Calu3 (cell line): ENCODE measurements at regions not wholly inside any gene's neighbourhood (a gene's known extent, or its start where the extent isn't known, plus 50 kb on each side); places are given as distances from the start of the nearest gene placed in this dataset.

Experiments
- BruUV-seq: library from RNA; stranded (reverse); fragments of 400-500 nt; replicated peaks from 2 replicates; lab custom pipeline; 2021; lab: Mats Ljungman, UMichigan
- CTCF ChIA-PET: fragments of 300-600 bp; sonication (Branson Sonifier 250); formaldehyde crosslinking; loops from one replicate; lab custom pipeline; 2022; ENCODE audit warnings: antibody characterized with exemption; lab: Charles Lee
- DNase-seq: peaks from one replicate; pipeline ENCODE4 v3.0.0; 2022
- H3K27ac Mint-ChIP-seq: one replicate; pipeline ENCODE4 v1.8.0; 2022; ENCODE audit warnings: mixed read lengths; ENCODE audit not compliant: unreplicated experiment
- H3K27me3 Mint-ChIP-seq: one replicate; pipeline ENCODE4 v1.8.0; 2022; ENCODE audit warnings: mixed read lengths; ENCODE audit not compliant: unreplicated experiment
- H3K36me3 Mint-ChIP-seq: one replicate; pipeline ENCODE4 v1.8.0; 2022; ENCODE audit warnings: mild to moderate bottlenecking, moderate library complexity, mixed read lengths; ENCODE audit not compliant: insufficient read depth, unreplicated experiment
- H3K4me1 Mint-ChIP-seq: one replicate; pipeline ENCODE4 v1.8.0; 2022; ENCODE audit warnings: mild to moderate bottlenecking, low read depth, mixed read lengths; ENCODE audit not compliant: unreplicated experiment
- H3K4me3 Mint-ChIP-seq: one replicate; pipeline ENCODE4 v1.8.0; 2022; ENCODE audit warnings: mild to moderate bottlenecking, low read depth, moderate library complexity, mixed read lengths; ENCODE audit not compliant: unreplicated experiment
- H3K9me3 Mint-ChIP-seq: one replicate; pipeline ENCODE4 v1.8.0; 2022; ENCODE audit warnings: low read depth, mixed read lengths; ENCODE audit not compliant: unreplicated experiment
- CTCF ChIP-seq: fragments of 200-600 bp; IDR thresholded peaks from one replicate; pipeline ENCODE4 v1.8.0; 2022; ENCODE audit warnings: antibody characterized with exemption; ENCODE audit not compliant: unreplicated experiment
- intact Hi-C: fragments of 100-400 bp; cut with micrococcal nuclease; formaldehyde crosslinking; loops from one replicate; pipeline ENCODE4 v1.10.0; 2022; ENCODE audit not compliant: unreplicated experiment

GRCh38 chr10:121267236-121268003 is 330.8 kb downstream of the FGFR2 start:
- CTCF ChIA-PET: interaction anchor here (0.6 kb wide), 1 partner anchor 15 kb away, joined by 3 read pairs; no protein-coding TSS in a partner anchor
- peaks cover 2% of the 10 kb centered on the region for H3K9me3 Mint-ChIP-seq
- no peak for DNase-seq
- no peak overlapping the region for H3K4me3 Mint-ChIP-seq
- intact Hi-C loops: no loop called here
- peaks cover 22% of the 10 kb centered on the region for H3K4me1 Mint-ChIP-seq
- BruUV-seq: no TSS peak
- no peak for TF ChIP-seq CTCF
- H3K36me3 Mint-ChIP-seq: no peaks in the 10 kb centered on the region
- H3K27me3 Mint-ChIP-seq: peaks cover 11% of the 10 kb centered on the region
- H3K27ac Mint-ChIP-seq: no peak overlapping the region

GRCh38 chr10:121268363-121268762 is 329.9 kb downstream of the FGFR2 start:
- CTCF ChIA-PET: no interaction called here
- intact Hi-C loops: no loop called here
- H3K4me3 Mint-ChIP-seq: no peak overlapping the region
- DNase-seq: no peak
- TF ChIP-seq CTCF: no peak
- H3K4me1 Mint-ChIP-seq: peaks cover 22% of the 10 kb centered on the region
- no TSS peak for BruUV-seq
- H3K27me3 Mint-ChIP-seq: peaks cover 11% of the 10 kb centered on the region
- H3K9me3 Mint-ChIP-seq: peaks cover 2% of the 10 kb centered on the region
- H3K27ac Mint-ChIP-seq: no peak overlapping the region
- H3K36me3 Mint-ChIP-seq: no peaks in the 10 kb centered on the region

- Mint-ChIP-seq H3K27me3 (peaks cover 11% of the 10 kb centered on the region), H3K4me3 (no peak overlapping the region), H3K36me3 (no peaks in the 10 kb centered on the region), H3K27ac (no peak overlapping the region), H3K9me3 (peaks cover 2% of the 10 kb centered on the region), H3K4me1 (peaks cover 22% of the 10 kb centered on the region)
- intact Hi-C loops: no loop called here
- no peak for TF ChIP-seq CTCF
- CTCF ChIA-PET: no interaction called here
- DNase-seq: no peak
- BruUV-seq: no TSS peak
These were observed 329.3 kb downstream of the FGFR2 start for GRCh38 chr10:121268863-121269432.

GRCh38 chr10:121270906-121271305 is 327.3 kb downstream of the FGFR2 start:
- peaks cover 11% of the 10 kb centered on the region for H3K27me3 Mint-ChIP-seq
- no peak for TF ChIP-seq CTCF
- no peaks in the 10 kb centered on the region for H3K36me3 Mint-ChIP-seq
- intact Hi-C loops: no loop called here
- H3K4me3 Mint-ChIP-seq: no peak overlapping the region
- CTCF ChIA-PET: no interaction called here
- peaks cover 22% of the 10 kb centered on the region for H3K4me1 Mint-ChIP-seq
- no peak overlapping the region for H3K27ac Mint-ChIP-seq
- no TSS peak for BruUV-seq
- no peak for DNase-seq
- H3K9me3 Mint-ChIP-seq: peaks cover 2% of the 10 kb centered on the region
